ENCODE measurements at regions not wholly inside any gene's neighbourhood (a gene's known extent, or its start where the extent isn't known, plus 50 kb on each side); places are given as distances from the start of the nearest gene placed in this dataset.

- TF ChIP-seq CTCF (IDR thresholded peaks at IDR 0.05 in 4 of 5, conservative IDR thresholded peaks at IDR 0.05 in 1 of 5), result no peak
- TF ChIP-seq POLR2A (IDR thresholded peaks at IDR 0.05), result no peak
Observed at GRCh38 chr11:43574949-43575912, 105.3 kb upstream of the HSD17B12 start.
